HG02885 (cell line): ENCODE measurements at regions not wholly inside any gene's neighbourhood (a gene's known extent, or its start where the extent isn't known, plus 50 kb on each side); places are given as distances from the start of the nearest gene placed in this dataset.

Experiments
- ATAC-seq: cut with Tn5 transposase; IDR thresholded peaks from one replicate; pipeline ENCODE4 v1.9.1; 2021; ENCODE audit warnings: mild to moderate bottlenecking; ENCODE audit not compliant: unreplicated experiment, poor library complexity

DNA sequence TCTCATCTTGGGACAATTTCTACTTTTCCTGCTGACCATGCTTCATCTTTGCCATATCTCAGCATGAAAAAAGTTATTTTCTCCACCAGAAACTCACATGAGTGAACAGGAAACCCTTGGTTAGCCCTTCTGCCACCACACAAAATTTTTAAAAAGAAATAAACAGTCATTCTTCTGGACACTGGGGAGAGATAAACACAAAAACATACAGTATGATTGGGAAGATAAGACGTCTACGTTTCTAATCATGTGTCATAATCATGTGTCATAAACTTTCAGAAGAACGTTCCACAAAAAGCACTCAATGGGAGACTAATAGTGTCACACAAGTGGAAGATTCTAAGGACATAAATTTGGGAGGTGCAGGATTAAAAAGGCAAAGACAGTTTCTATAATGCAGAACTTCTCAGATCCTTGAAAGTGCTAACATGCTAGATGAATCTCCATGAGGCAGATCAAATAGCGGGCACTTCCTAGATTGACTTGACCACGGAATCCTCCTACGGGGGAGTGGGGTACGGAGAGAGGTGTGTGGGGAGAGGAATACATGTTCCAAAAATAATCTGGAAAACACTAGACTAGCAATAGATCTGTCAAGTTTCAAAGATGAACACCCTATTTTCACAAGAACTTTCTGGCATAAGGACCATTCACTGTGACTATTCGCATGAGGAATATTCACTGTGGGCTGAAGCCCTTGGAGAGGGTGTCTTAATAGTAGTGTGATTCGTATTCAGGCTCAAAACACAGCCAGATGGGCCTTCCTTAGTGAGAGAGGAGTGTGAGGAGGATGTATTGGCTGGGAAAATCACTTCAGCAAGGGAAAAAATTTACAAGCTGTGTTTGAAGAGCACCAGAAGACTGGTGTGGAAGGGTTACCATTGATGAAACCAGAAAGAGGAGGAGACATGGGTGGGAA lies 206.7 kb downstream of the SETD4 start:
- no peak for ATAC-seq

GRCh38 chr21:35852820-35853219 lies 207.5 kb downstream of the SETD4 start:
- ATAC-seq, result no peak

- no peak for ATAC-seq
Measured at GRCh38 chr21:35850542-35851103, 209.7 kb downstream of the SETD4 start.

GRCh38 chr21:35850029-35850428 lies 210.3 kb downstream of the SETD4 start:
- no peak for ATAC-seq

GRCh38 chr21:35849144-35849543 lies 211.2 kb downstream of the SETD4 start:
- ATAC-seq, result no peak

- no peak for ATAC-seq
Measured at GRCh38 chr21:35843911-35844667, 216.2 kb downstream of the SETD4 start.

DNA sequence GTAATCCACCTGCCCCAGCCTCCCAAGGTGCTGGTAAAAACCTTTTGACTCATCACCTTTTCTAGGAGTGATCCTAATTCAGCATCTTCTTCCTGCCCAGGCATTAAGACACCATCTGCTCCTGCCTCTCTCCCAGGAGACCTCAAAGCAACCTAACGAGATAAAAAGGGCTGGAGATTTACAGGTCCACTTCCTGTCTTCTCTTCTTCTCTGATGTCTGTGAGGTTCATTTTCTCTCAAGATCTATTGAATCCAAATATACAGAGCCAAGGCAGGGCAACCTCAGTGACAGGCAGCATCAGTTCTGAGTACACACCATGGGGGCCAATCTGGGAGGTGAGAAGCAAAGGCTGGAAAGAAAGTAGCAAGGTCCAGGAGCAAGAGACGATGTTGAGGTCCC lies 219.4 kb downstream of the SETD4 start:
- no peak for ATAC-seq

GRCh38 chr21:35840197-35840799 lies 220.0 kb downstream of the SETD4 start:
- ATAC-seq, result no peak

- ATAC-seq, result no peak
Measured at GRCh38 chr21:35838987-35839763, 221.2 kb downstream of the SETD4 start.

DNA sequence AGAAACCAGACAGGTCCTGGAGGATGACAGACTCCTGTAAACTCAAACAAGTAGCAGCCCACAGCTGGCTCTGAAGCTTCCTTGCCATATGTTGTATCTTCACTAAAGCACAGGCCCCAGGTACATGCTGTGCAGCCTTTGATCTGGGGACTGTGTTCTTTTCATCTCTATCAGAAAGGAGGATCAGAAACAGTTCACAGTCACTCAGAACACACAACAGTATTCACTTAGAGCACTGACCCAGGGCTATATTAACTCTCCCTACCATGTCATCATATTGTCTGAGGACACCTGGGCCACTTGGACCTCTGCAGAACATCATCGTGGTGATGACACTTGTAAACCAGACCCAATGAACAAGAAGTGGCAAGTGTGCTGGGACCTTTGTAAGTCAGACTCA lies 222.0 kb downstream of the SETD4 start:
- ATAC-seq, result no peak

DNA sequence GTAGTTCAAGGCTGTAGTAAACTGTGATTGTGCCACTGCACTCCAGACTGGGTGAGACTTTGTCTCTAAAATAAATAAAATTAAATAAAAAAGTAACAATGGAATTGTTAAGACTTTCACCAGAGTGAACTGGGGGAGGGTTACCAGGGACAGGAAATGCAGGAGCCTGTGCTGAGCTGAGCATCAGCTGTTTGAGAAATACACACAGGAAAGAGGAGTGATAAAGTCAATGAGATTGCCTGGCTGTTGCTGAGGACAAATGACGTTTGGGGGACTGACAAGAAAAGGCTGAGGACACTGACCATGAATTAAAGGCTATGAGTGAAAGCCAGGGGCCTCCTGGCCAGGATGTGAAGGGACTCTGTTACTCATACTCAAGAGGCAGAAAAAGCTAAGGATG lies 226.3 kb downstream of the SETD4 start:
- no peak for ATAC-seq

DNA sequence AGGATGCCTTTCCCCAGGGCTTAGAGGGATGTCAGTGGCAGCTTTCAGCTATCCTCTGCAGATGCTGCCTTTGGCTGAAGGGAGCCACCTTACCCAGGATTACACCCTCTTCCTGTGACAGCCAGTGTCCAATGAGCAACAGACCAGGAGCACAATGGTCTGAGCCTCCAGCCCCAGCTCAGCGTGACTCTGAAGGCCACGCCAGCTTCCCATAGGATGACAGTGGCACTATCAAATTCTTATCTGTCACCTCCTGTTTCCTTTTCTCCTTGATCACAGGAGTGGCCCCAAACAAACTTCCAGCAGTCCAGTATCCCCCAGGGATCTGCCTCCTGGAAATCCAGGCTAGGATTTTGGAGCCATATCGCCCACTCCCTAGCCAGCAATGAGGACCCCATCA lies 226.9 kb downstream of the SETD4 start:
- ATAC-seq, result no peak

DNA sequence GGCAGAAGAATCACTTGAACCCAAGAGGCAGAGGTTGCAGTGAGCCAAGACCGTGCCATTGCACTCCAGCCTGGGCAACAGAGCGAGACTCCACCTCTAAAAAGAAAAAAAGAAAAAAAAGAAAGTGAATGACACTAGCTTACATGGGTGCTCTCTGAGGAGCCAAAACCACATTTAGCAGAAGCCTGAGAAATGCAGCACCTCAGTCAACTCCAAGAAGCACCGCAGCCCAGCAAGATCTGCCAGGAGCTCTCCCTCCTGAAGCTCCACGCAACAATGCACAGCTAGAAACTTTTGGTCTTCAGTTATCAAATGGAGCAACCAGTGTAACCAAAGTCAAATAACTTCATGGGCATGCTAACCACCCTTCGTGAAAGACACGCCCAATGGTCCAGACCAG lies 229.1 kb downstream of the SETD4 start:
- ATAC-seq, result no peak

DNA sequence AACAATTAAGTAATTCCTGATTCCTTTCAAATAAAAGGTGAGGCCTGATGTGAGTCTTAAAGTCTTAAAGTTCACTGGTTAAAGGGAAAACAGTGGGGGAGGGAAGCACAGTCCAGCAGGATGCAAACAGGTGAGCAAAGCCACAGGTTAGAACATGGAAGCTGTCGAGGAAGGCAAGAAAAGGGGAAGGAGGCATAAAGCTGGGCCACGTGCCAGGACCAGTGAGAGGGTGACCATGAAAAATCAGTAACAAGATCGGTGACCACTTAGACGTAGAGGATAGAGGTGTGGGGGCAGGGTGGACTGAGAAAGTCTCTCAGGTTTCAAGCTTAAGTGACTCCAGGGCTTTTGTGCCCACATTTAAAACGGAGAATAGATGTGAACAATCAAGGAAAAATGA lies 231.3 kb downstream of the SETD4 start:
- no peak for ATAC-seq

DNA sequence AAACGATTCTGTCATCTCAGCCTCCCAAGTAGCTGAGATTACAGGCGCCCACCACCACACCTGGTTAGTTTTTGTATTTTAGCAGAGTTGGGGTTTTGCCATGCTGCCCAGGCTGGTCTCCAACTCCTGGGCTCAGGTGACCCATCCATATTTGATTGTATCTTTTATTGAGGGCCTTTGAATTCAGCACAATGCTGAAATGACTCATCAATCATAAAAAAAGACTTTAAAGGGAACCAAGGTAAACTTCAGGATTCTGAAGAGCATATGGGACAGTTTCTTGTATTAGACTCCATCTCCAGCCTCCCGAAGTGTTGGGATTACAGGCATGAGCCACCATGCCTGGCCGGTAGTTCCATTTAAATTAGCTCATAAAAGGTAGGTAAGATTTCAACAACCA lies 232.2 kb downstream of the SETD4 start:
- no peak for ATAC-seq

- no peak for ATAC-seq
Measured at GRCh38 chr21:35827004-35827403, 233.3 kb downstream of the SETD4 start.

GRCh38 chr21:35825370-35826353 lies 234.7 kb downstream of the SETD4 start:
- ATAC-seq, result no peak

DNA sequence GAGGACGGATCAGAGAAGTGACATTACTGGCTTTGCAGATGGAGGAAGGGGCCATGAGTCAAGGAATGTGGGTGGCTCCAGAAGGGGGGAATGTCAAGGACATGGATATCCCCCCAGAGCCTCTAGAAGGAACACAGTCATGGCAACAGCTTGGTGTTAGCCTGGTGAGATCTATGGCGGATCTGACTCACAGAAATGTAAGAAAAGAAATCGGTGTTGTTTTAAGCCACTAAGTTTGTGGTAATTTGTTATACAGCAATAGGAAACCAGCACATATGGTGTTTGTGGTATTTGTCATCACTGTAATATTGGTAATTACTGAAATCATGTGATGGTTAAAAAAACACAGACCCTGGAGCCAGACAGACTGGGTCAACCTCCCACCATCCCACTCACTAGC lies 236.2 kb downstream of the SETD4 start:
- ATAC-seq, result no peak

GRCh38 chr21:35819134-35819533 lies 241.2 kb downstream of the SETD4 start:
- ATAC-seq, result no peak
